Neuronal stem cell (in vitro differentiated cells): ENCODE measurements at regions not wholly inside any gene's neighbourhood (a gene's known extent, or its start where the extent isn't known, plus 50 kb on each side); places are given as distances from the start of the nearest gene placed in this dataset.

Source experiments
- DNase-seq: peaks from one replicate; pipeline ENCODE4 v3.0.0-alpha.2; 2013; ENCODE audit warnings: low spot score
- H2AFZ ChIP-seq: one replicate; pipeline ENCODE4 v1.6.1; 2013; ENCODE audit warnings: mild to moderate bottlenecking, low read length, inconsistent platforms
- H2AK5ac ChIP-seq: 2 replicates; pipeline ENCODE4 v1.6.1; 2013; ENCODE audit warnings: low read depth, mild to moderate bottlenecking, inconsistent platforms, low read length, moderate library complexity, mixed read lengths
- H2BK120ac ChIP-seq: 2 replicates; pipeline ENCODE4 v1.6.1; 2013; ENCODE audit warnings: low read depth, mild to moderate bottlenecking, inconsistent platforms, low read length, moderate library complexity, mixed read lengths
- H2BK12ac ChIP-seq: one replicate; pipeline ENCODE4 v1.6.1; 2013; ENCODE audit warnings: low read length, inconsistent platforms
- H2BK15ac ChIP-seq: 2 replicates; pipeline ENCODE4 v1.6.1; 2013; ENCODE audit warnings: mild to moderate bottlenecking, low read length, inconsistent platforms, mixed read lengths
- H2BK5ac ChIP-seq: one replicate; pipeline ENCODE4 v1.6.1; 2013; ENCODE audit warnings: inconsistent platforms, mild to moderate bottlenecking, low read length, moderate library complexity
- H3K14ac ChIP-seq: one replicate; pipeline ENCODE4 v1.6.1; 2013; ENCODE audit warnings: low read length, inconsistent platforms
- H3K18ac ChIP-seq: 2 replicates; pipeline ENCODE4 v1.6.1; 2013; ENCODE audit warnings: low read length, inconsistent platforms
- H3K23ac ChIP-seq: 2 replicates; pipeline ENCODE4 v1.6.1; 2013; ENCODE audit warnings: low read depth, mild to moderate bottlenecking, mixed read lengths, low read length, inconsistent platforms; ENCODE audit not compliant: poor library complexity
- H3K27ac ChIP-seq: replicated peaks from 3 replicates; pipeline ENCODE4 v1.5.1; 2013; ENCODE audit warnings: low read length, inconsistent platforms
- H3K27me3 ChIP-seq, 3 experiments: 2 replicates each; pipeline ENCODE4 v1.6.1; 2013; ENCODE audit warnings: low read length in 3 of 3, mild to moderate bottlenecking in 2 of 3, inconsistent platforms in 1 of 3, low read depth in 1 of 3, mixed read lengths in 1 of 3, moderate library complexity in 1 of 3; ENCODE audit not compliant: control insufficient read depth in 3 of 3, insufficient read depth in 3 of 3
- H3K36me3 ChIP-seq, 2 donors: replicated peaks in 1 of 2; 2 replicates each; pipeline ENCODE4 v1.6.1; 2013; ENCODE audit warnings: low read length in 2 of 2; ENCODE audit not compliant: control insufficient read depth in 2 of 2, insufficient read depth in 2 of 2
- H3K4ac ChIP-seq: 2 replicates; pipeline ENCODE4 v1.6.1; 2013; ENCODE audit warnings: inconsistent platforms, mild to moderate bottlenecking, low read length, moderate library complexity
- H3K4me1 ChIP-seq, 2 donors: 1 replicate in 1 of 2; 2 replicates in 1 of 2; pipeline ENCODE4 v1.6.1; 2013; ENCODE audit warnings: low read length in 2 of 2, low read depth in 1 of 2; ENCODE audit not compliant: control insufficient read depth in 2 of 2, insufficient read depth in 1 of 2
- H3K4me2 ChIP-seq: one replicate; pipeline ENCODE4 v1.6.1; 2013; ENCODE audit warnings: mild to moderate bottlenecking, low read length, inconsistent platforms; ENCODE audit not compliant: insufficient read depth, poor library complexity, severe bottlenecking
- H3K4me3 ChIP-seq, 2 donors: 2 replicates each; pipeline ENCODE4 v1.5.1; 2013; ENCODE audit warnings: low read length in 2 of 2, mild to moderate bottlenecking in 2 of 2, inconsistent platforms in 1 of 2, moderate library complexity in 1 of 2
- H3K79me1 ChIP-seq: one replicate; pipeline ENCODE4 v1.6.1; 2013; ENCODE audit warnings: low read depth, mild to moderate bottlenecking, inconsistent platforms, low read length, moderate library complexity
- H3K9ac ChIP-seq: one replicate; pipeline ENCODE4 v1.6.1; 2013; ENCODE audit warnings: mild to moderate bottlenecking, low read depth, low read length, inconsistent platforms; ENCODE audit not compliant: poor library complexity
- H3K9me3 ChIP-seq, 2 donors: replicated peaks in 1 of 2; 2 replicates each; pipeline versions ENCODE3 to v1.6.1; 2013; ENCODE audit warnings: low read length in 2 of 2, mild to moderate bottlenecking in 2 of 2, inconsistent platforms in 1 of 2, low read depth in 1 of 2, mixed read lengths in 1 of 2, moderate library complexity in 1 of 2; ENCODE audit not compliant: control insufficient read depth in 2 of 2, insufficient read depth in 1 of 2
- H4K8ac ChIP-seq: one replicate; pipeline ENCODE4 v1.6.1; 2013; ENCODE audit warnings: low read depth, mild to moderate bottlenecking, inconsistent platforms, low read length, moderate library complexity
- H4K91ac ChIP-seq: one replicate; pipeline ENCODE4 v1.6.1; 2013; ENCODE audit warnings: low read length, low read depth, mild to moderate bottlenecking, inconsistent platforms; ENCODE audit not compliant: poor library complexity
- WGBS, 2 donors: extraction: QIAGEN DNeasy Blood & Tissue Kit; methylation state at CpG; one replicate each; pipeline ENCODE4 v1.1.7; 2013; ENCODE audit warnings: missing lambda C conversion rate in 2 of 2, mixed read lengths in 1 of 2; ENCODE audit not compliant: insufficient read length in 2 of 2, insufficient replicate concordance in 1 of 2; ENCODE audit errors: extremely low coverage in 2 of 2; 5-methylcytosine and 5-hydroxymethylcytosine counted together

- WGBS, 2 donors: no CpG with 5 or more reads among the region's 3 CpGs
- H4K8ac ChIP-seq: no peak overlapping the region
- DNase-seq: no peak
These were observed 643.2 kb downstream of the KCNT2 start for GRCh38 chr1:195965036-195965435.

DNA sequence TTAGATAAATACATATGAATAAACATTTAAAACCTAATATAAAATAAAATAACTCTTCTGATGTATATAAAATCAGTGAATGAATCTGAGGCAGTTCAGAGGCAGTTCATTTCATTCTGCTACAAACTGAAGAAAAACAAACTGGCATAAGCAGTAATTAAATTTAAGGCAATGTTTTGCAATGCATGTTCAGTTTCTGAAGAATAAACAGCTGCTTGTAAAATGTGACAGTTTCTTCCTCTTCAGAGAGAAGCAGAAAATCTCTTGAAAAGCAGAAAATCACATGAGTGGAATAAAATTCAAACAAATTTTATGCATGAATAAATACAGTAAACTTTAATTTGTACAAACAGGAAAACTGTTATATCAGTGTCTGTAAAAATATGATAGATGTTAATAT is 643.7 kb downstream of the KCNT2 start:
- no peaks in the 10 kb centered on the region for H3K36me3 ChIP-seq
- H3K79me1 ChIP-seq: no peaks in the 10 kb centered on the region
- no peaks in the 10 kb centered on the region for H3K4me1 ChIP-seq
- no peak overlapping the region for H3K9ac ChIP-seq
- no peak overlapping the region for H3K27ac ChIP-seq
- no peak overlapping the region for H2BK12ac ChIP-seq
- H2BK120ac ChIP-seq: no peak overlapping the region
- no peak overlapping the region for H3K18ac ChIP-seq
- H3K27me3 ChIP-seq: no peaks in the 10 kb centered on the region
- H4K91ac ChIP-seq: no peak overlapping the region
- no peak overlapping the region for H3K23ac ChIP-seq
- DNase-seq: no peak
- no peak overlapping the region for H3K14ac ChIP-seq
- H2AK5ac ChIP-seq: no peak overlapping the region
- H4K8ac ChIP-seq: no peak overlapping the region
- H3K4me3 ChIP-seq: no peak overlapping the region
- no peak overlapping the region for H3K4ac ChIP-seq
- H2BK15ac ChIP-seq: no peak overlapping the region
- no peak overlapping the region for H2BK5ac ChIP-seq
- H2AFZ ChIP-seq: no peak overlapping the region
- no peaks in the 10 kb centered on the region for H3K9me3 ChIP-seq
- no peak overlapping the region for H3K4me2 ChIP-seq

More at GRCh38 chr1:195965036-195965435, 643.2 kb downstream of the KCNT2 start:
- no peak overlapping the region for H2BK12ac ChIP-seq
- no peaks in the 10 kb centered on the region for H3K4me1 ChIP-seq
- H2BK15ac ChIP-seq: no peak overlapping the region
- no peak overlapping the region for H3K4me2 ChIP-seq
- no peak overlapping the region for H2BK120ac ChIP-seq
- no peak overlapping the region for H3K4ac ChIP-seq
- H3K9me3 ChIP-seq: no peaks in the 10 kb centered on the region
- H3K18ac ChIP-seq: no peak overlapping the region
- no peak overlapping the region for H3K23ac ChIP-seq
- no peak overlapping the region for H3K27ac ChIP-seq
- H2AFZ ChIP-seq: no peak overlapping the region
- H3K36me3 ChIP-seq: no peaks in the 10 kb centered on the region
- H3K9ac ChIP-seq: no peak overlapping the region
- H3K14ac ChIP-seq: no peak overlapping the region
- no peaks in the 10 kb centered on the region for H3K79me1 ChIP-seq
- no peak overlapping the region for H4K91ac ChIP-seq
- no peak overlapping the region for H3K4me3 ChIP-seq
- no peak overlapping the region for H2BK5ac ChIP-seq
- no peaks in the 10 kb centered on the region for H3K27me3 ChIP-seq
- H2AK5ac ChIP-seq: no peak overlapping the region

DNA sequence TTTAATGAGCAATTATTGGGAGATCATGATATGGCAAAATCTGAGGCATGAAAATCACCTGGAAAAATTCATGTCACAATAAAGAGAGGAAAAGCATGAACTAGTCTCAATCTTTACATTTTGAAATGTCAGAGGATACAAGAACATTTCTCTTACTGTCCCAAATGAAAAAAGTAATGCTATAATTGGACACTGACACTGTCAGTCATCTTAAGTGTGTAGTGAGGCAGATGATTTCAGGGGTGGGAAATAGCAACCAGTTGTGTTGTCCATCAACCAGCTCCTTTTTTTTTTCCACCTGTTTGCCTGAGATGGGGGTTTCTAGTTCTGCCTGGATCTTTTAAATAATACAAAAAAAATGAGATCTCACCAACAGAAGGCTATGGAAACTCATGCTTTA is 646.2 kb downstream of the KCNT2 start:
- Histone ChIP-seq H4K91ac (no peak overlapping the region), H4K8ac (no peak overlapping the region), H3K79me1 (no peaks in the 10 kb centered on the region), H2AK5ac (no peak overlapping the region), H3K4me1 (no peaks in the 10 kb centered on the region), H3K27me3 (no peaks in the 10 kb centered on the region), H2BK15ac (no peak overlapping the region), H3K9ac (no peak overlapping the region), H2BK120ac (no peak overlapping the region), H3K4ac (no peak overlapping the region), H2AFZ (no peak overlapping the region), H3K4me2 (no peak overlapping the region), H3K14ac (no peak overlapping the region), H3K18ac (no peak overlapping the region), H2BK12ac (no peak overlapping the region), H3K36me3 (no peaks in the 10 kb centered on the region), H3K4me3 (no peak overlapping the region), H3K23ac (no peak overlapping the region), H3K27ac (no peak overlapping the region), H2BK5ac (no peak overlapping the region), H3K9me3 (no peaks in the 10 kb centered on the region)
- DNase-seq: no peak

GRCh38 chr1:195960580-195960979 is 647.7 kb downstream of the KCNT2 start:
- DNase-seq: no peak
- Histone ChIP-seq H3K27ac (no peak overlapping the region), H2BK12ac (no peak overlapping the region), H4K91ac (no peak overlapping the region), H2BK5ac (no peak overlapping the region), H3K79me1 (no peaks in the 10 kb centered on the region), H2AK5ac (no peak overlapping the region), H3K4me1 (no peaks in the 10 kb centered on the region), H2AFZ (no peak overlapping the region), H2BK120ac (no peak overlapping the region), H3K4ac (no peak overlapping the region), H3K9ac (no peak overlapping the region), H3K18ac (no peak overlapping the region), H3K4me3 (no peak overlapping the region), H3K4me2 (no peak overlapping the region), H3K14ac (no peak overlapping the region), H2BK15ac (no peak overlapping the region), H3K36me3 (no peaks in the 10 kb centered on the region), H4K8ac (no peak overlapping the region), H3K23ac (no peak overlapping the region), H3K9me3 (no peaks in the 10 kb centered on the region), H3K27me3 (no peaks in the 10 kb centered on the region)
- no CpG with 5 or more reads among the region's 2 CpGs for WGBS, 2 donors
